ENCODE measurements at regions not wholly inside any gene's neighbourhood (a gene's known extent, or its start where the extent isn't known, plus 50 kb on each side); places are given as distances from the start of the nearest gene placed in this dataset.

DNA sequence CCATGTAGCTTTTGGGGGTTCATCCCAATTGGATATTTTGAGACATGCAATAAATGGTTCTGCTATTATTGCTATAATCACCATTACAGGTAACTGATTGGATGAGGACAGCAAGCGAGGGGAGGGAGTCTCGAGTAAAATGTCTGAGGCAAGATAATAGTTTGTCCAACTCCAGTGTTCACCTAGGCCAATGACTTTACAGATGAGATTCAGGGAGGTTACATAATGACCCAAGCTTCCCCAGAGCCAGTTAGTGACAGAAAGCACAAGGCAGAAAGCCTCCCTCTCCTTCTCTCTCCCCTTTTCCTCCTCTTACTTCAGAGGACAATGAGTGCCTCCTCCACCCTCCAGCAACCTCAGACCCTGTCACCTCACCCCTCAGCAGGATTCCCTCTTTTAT lies 98.4 kb upstream of the GLS start:
- no peak for TF ChIP-seq CTCF (IDR thresholded peaks at IDR 0.05)
- no peak for TF ChIP-seq POLR2A (IDR thresholded peaks at IDR 0.05)
